ENCODE measurements at regions not wholly inside any gene's neighbourhood (a gene's known extent, or its start where the extent isn't known, plus 50 kb on each side); places are given as distances from the start of the nearest gene placed in this dataset.

- TF ChIP-seq CTCF (IDR thresholded peaks at IDR 0.05 in 8 of 11, conservative IDR thresholded peaks at IDR 0.05 in 3 of 11), result no peak
- TF ChIP-seq POLR2A (IDR thresholded peaks at IDR 0.05), result no peak
- TF ChIP-seq POLR2AphosphoS5 (IDR thresholded peaks at IDR 0.05), result no peak
Measured at GRCh38 chr15:100781961-100782530, 97.6 kb upstream of the ALDH1A3 start.
